GM12878 (cell line): ENCODE measurements at regions not wholly inside any gene's neighbourhood (a gene's known extent, or its start where the extent isn't known, plus 50 kb on each side); places are given as distances from the start of the nearest gene placed in this dataset.

Source experiments
- ATAC-seq: fragments of 200-7000 bp; cut with Tn5 transposase; 3 replicates; pipeline ENCODE4 v1.9.1; 2020; ENCODE audit warnings: mild to moderate bottlenecking, moderate library complexity
- BruUV-seq: library from RNA; stranded (reverse); fragments of 400-500 nt; replicated peaks from 2 replicates; lab custom pipeline; 2021; lab: Mats Ljungman, UMichigan
- CTCF ChIA-PET: fragments of 300-600 bp; sonication (Branson Sonifier 250); formaldehyde crosslinking; extraction: SDS; loops from one replicate; lab custom pipeline; 2021; ENCODE audit warnings: inconsistent platforms; lab: Yijun Ruan, JAX
- POLR2A ChIA-PET: fragments of 350-600 bp; formaldehyde crosslinking; extraction: SDS; loops from one replicate; lab custom pipeline; 2021; ENCODE audit warnings: inconsistent platforms; lab: Charles Lee
- RAD21 ChIA-PET: fragments of 300-600 bp; sonication (Branson Sonifier 250); formaldehyde crosslinking; loops from one replicate; lab custom pipeline; 2023; ENCODE audit warnings: antibody characterized with exemption; ENCODE audit not compliant: unreplicated experiment; lab: Charles Lee
- SMC1A ChIA-PET: fragments of 300-600 bp; sonication (Branson Sonifier 250); formaldehyde crosslinking; loops from one replicate; lab custom pipeline; 2023; ENCODE audit not compliant: unreplicated experiment, uncharacterized antibody; lab: Charles Lee
- DNase-seq: peaks from one replicate; pipeline ENCODE4 v3.0.0-alpha.2; 2011; ENCODE audit warnings: low read depth, low spot score
- FAIRE-seq: peaks from 3 replicates; lab custom pipeline; 2011; peaks lifted over from hg19 to GRCh38; lab: Jason Lieb, UNC
- H2AFZ ChIP-seq: 2 replicates; pipeline ENCODE4 v1.6.0; 2011; ENCODE audit warnings: low read depth, low read length, control low read depth; ENCODE audit not compliant: control insufficient read depth
- H3K27ac ChIP-seq: 2 replicates; pipeline ENCODE4 v1.5.1; 2011; ENCODE audit warnings: control low read depth; ENCODE audit not compliant: control insufficient read depth, insufficient read depth
- H3K27me3 ChIP-seq, 2 experiments: replicated peaks in 1 of 2; 2 replicates each; pipeline versions ENCODE4 v1.6.0 to v1.6.1; 2011; ENCODE audit warnings: low read length in 1 of 2; ENCODE audit not compliant: control insufficient read depth in 2 of 2, insufficient read depth in 2 of 2
- H3K36me3 ChIP-seq, 2 experiments: 2 replicates each; pipeline ENCODE4 v1.5.1; 2011; ENCODE audit warnings: low read length in 1 of 2; ENCODE audit not compliant: control insufficient read depth in 2 of 2, insufficient read depth in 2 of 2
- H3K4me1 ChIP-seq: 2 replicates; pipeline ENCODE4 v1.6.1; 2011; ENCODE audit warnings: mild to moderate bottlenecking, low read length, moderate library complexity, mixed read lengths; ENCODE audit not compliant: control insufficient read depth, insufficient read depth
- H3K4me2 ChIP-seq: 2 replicates; pipeline ENCODE4 v1.6.0; 2011; ENCODE audit warnings: control low read depth; ENCODE audit not compliant: control insufficient read depth, insufficient read depth
- H3K4me3 ChIP-seq: fragments of 200-600 bp; sonication (generic); 2 replicates; pipeline ENCODE4 v1.5.1; 2016
- H3K79me2 ChIP-seq: 2 replicates; pipeline ENCODE4 v1.6.0; 2011; ENCODE audit warnings: low read length; ENCODE audit not compliant: control insufficient read depth, insufficient read depth
- H3K9ac ChIP-seq: 2 replicates; pipeline ENCODE4 v1.8.0; 2011; ENCODE audit warnings: low read length, control low read depth, mixed read lengths; ENCODE audit not compliant: control insufficient read depth, insufficient read depth
- H3K9me3 ChIP-seq: replicated peaks from 3 replicates; pipeline ENCODE4 v1.5.1; 2011; ENCODE audit warnings: mild to moderate bottlenecking, low read length; ENCODE audit not compliant: control insufficient read depth, insufficient read depth
- H4K20me1 ChIP-seq: 2 replicates; pipeline ENCODE4 v1.6.0; 2011; ENCODE audit not compliant: control insufficient read depth, insufficient read depth
- ATF2 ChIP-seq: IDR thresholded peaks from 2 replicates; pipeline ENCODE4 v1.6.1; 2012; ENCODE audit warnings: low read length, inconsistent platforms
- BMI1 ChIP-seq: fragments of 450-650 bp; IDR thresholded peaks from 2 replicates; pipeline ENCODE4 v1.6.1; 2016; ENCODE audit warnings: mild to moderate bottlenecking, moderate library complexity, borderline replicate concordance
- CBFB ChIP-seq: IDR thresholded peaks from 2 replicates; pipeline ENCODE4 v1.6.1; 2016; ENCODE audit warnings: antibody characterized with exemption, low read depth
- CHD2 ChIP-seq: IDR thresholded peaks from 2 replicates; pipeline ENCODE4 v1.6.1; 2011; ENCODE audit warnings: low read depth, low read length, improper control_type of control experiment, borderline replicate concordance
- JUNB ChIP-seq: IDR thresholded peaks from 2 replicates; pipeline ENCODE4 v1.6.1; 2016; ENCODE audit warnings: antibody characterized with exemption, mild to moderate bottlenecking
- PKNOX1 ChIP-seq: fragments of 450-650 bp; IDR thresholded peaks from 2 replicates; pipeline ENCODE4 v1.6.1; 2016; ENCODE audit warnings: mild to moderate bottlenecking
- PML ChIP-seq: IDR thresholded peaks from 2 replicates; pipeline ENCODE4 v1.6.1; 2012; ENCODE audit warnings: low read length, inconsistent platforms
- TAF1 ChIP-seq: IDR thresholded peaks from 2 replicates; pipeline ENCODE4 v1.6.1; 2011; ENCODE audit warnings: mild to moderate bottlenecking, low read depth, low read length, borderline replicate concordance
- YBX1 ChIP-seq: fragments of 450-650 bp; IDR thresholded peaks from 2 replicates; pipeline ENCODE4 v1.6.1; 2016; ENCODE audit warnings: antibody characterized with exemption
- WGBS: methylation state at CpG from one replicate; pipeline ENCODE4 v1.1.6; 2016; ENCODE audit warnings: low lambda C conversion rate; ENCODE audit not compliant: insufficient replicate concordance, insufficient coverage; ENCODE audit errors: missing lambda C conversion rate; 5-methylcytosine and 5-hydroxymethylcytosine counted together
- in situ Hi-C: fragments of 300-500 bp; cut with MboI; formaldehyde crosslinking; loops from 9 replicates; pipeline ENCODE4 v1.14.3; 2018; ENCODE audit warnings: mixed read lengths
- intact Hi-C: fragments of 100-400 bp; cut with micrococcal nuclease; formaldehyde crosslinking; loops from one replicate; pipeline ENCODE4 v1.14.2; 2022; ENCODE audit not compliant: unreplicated experiment
- TF ChIP-seq, protein P1 (sequence below): IDR thresholded peaks from 2 replicates; pipeline ENCODE4 v1.6.1; 2011; ENCODE audit warnings: borderline replicate concordance, low read depth, mild to moderate bottlenecking, moderate library complexity, mixed read lengths, low read length; ENCODE audit not compliant: insufficient read depth; ENCODE audit errors: extremely low read length

GRCh38 chr1:239140968-239141367 lies 245.4 kb upstream of the CHRM3 start:
- Histone ChIP-seq H3K9me3 (no peaks in the 10 kb centered on the region), H2AFZ (no peak overlapping the region), H3K4me2 (no peak overlapping the region), H3K27me3 (no peaks in the 10 kb centered on the region), H3K79me2 (no peaks in the 10 kb centered on the region), H3K9ac (no peak overlapping the region), H3K27ac (no peak overlapping the region), H4K20me1 (no peaks in the 10 kb centered on the region), H3K4me3 (no peak overlapping the region), H3K4me1 (no peaks in the 10 kb centered on the region), H3K36me3 (no peaks in the 10 kb centered on the region)
- no TSS peak for BruUV-seq
- WGBS, result 38% methylated on average over 4 of the region's 4 CpGs
- POLR2A ChIA-PET, result no interaction called here
- SMC1A ChIA-PET, result no interaction called here
- in situ Hi-C loops (no loop called here), intact Hi-C loops (no loop called here)
- TF ChIP-seq PML (no peak), ATF2 (no peak), JUNB (no peak), YBX1 (no peak), PKNOX1 (no peak), CHD2 (no peak), BMI1 (no peak), TAF1 (no peak), CBFB (no peak)
- TF ChIP-seq, protein P1, sequence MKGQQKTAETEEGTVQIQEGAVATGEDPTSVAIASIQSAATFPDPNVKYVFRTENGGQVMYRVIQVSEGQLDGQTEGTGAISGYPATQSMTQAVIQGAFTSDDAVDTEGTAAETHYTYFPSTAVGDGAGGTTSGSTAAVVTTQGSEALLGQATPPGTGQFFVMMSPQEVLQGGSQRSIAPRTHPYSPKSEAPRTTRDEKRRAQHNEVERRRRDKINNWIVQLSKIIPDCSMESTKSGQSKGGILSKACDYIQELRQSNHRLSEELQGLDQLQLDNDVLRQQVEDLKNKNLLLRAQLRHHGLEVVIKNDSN, result no peak
- ATAC-seq (no peak), FAIRE-seq (no peak), DNase-seq (no peak)
- CTCF ChIA-PET, result no interaction called here
- RAD21 ChIA-PET, result no interaction called here
